ENCODE measurements at regions not wholly inside any gene's neighbourhood (a gene's known extent, or its start where the extent isn't known, plus 50 kb on each side); places are given as distances from the start of the nearest gene placed in this dataset.

DNA sequence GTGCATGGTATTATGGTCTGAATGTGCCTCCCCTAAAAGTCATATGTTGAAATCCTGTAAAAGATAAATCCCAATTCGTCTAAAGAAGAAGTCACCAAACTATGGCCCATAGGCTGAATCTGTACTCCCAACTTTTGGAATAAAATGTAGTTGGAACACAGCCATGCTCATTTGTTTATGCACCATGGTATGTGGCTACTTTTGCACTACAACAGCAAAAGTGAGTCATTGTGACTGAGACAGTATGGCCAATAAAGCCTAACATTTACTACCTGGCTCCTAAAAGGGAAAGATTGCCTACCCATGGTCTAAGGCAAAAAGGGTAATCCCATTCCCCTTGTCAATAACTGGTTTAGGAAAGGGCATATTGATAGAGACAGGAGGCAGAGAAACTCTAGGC lies 101.8 kb downstream of the LRIG3 start:
- no peaks in the 10 kb centered on the region for H3K36me3 ChIP-seq (replicated peaks in 1 of 2; ENCODE audit: control insufficient read depth in 1 of 2, insufficient read depth in 2 of 2, low read length in 1 of 2)
- H3F3A ChIP-seq (replicated peaks; ENCODE audit: insufficient read depth): no peaks in the 10 kb centered on the region
- H2AFZ ChIP-seq (ENCODE audit: low read depth): no peak overlapping the region
- no peak overlapping the region for H3K4me2 ChIP-seq
- ChIA-PET POLR2A (no interaction called here), CTCF (no interaction called here)
- 10% methylated on average over 1 of the region's 1 CpG for WGBS (ENCODE audit: low lambda C conversion rate)
- H4K20me1 ChIP-seq (ENCODE audit: insufficient read depth): no peaks in the 10 kb centered on the region
- H3K27ac ChIP-seq (ENCODE audit: low read depth in 2 of 2, low read length in 1 of 2): no peak overlapping the region
- TF ChIP-seq, protein P1, sequence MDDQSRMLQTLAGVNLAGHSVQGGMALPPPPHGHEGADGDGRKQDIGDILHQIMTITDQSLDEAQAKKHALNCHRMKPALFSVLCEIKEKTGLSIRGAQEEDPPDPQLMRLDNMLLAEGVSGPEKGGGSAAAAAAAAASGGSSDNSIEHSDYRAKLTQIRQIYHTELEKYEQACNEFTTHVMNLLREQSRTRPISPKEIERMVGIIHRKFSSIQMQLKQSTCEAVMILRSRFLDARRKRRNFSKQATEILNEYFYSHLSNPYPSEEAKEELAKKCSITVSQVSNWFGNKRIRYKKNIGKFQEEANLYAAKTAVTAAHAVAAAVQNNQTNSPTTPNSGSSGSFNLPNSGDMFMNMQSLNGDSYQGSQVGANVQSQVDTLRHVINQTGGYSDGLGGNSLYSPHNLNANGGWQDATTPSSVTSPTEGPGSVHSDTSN (IDR thresholded peaks at IDR 0.05): no peak
- TF ChIP-seq NRF1 (IDR thresholded peaks at IDR 0.05; ENCODE audit: low read depth, low read length) (no peak), CHD2 (IDR thresholded peaks at IDR 0.05; ENCODE audit: low read length, partially characterized antibody) (no peak), FOXJ3 (CRISPR knock-in tag; IDR thresholded peaks at IDR 0.05) (no peak)
- TF ChIP-seq, protein P2, sequence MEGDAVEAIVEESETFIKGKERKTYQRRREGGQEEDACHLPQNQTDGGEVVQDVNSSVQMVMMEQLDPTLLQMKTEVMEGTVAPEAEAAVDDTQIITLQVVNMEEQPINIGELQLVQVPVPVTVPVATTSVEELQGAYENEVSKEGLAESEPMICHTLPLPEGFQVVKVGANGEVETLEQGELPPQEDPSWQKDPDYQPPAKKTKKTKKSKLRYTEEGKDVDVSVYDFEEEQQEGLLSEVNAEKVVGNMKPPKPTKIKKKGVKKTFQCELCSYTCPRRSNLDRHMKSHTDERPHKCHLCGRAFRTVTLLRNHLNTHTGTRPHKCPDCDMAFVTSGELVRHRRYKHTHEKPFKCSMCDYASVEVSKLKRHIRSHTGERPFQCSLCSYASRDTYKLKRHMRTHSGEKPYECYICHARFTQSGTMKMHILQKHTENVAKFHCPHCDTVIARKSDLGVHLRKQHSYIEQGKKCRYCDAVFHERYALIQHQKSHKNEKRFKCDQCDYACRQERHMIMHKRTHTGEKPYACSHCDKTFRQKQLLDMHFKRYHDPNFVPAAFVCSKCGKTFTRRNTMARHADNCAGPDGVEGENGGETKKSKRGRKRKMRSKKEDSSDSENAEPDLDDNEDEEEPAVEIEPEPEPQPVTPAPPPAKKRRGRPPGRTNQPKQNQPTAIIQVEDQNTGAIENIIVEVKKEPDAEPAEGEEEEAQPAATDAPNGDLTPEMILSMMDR (IDR thresholded peaks at IDR 0.05): no peak
- DNase-seq: no peak
- no peaks in the 10 kb centered on the region for H3K9me2 ChIP-seq
- H3K9me3 ChIP-seq: no peaks in the 10 kb centered on the region
- H3K4me1 ChIP-seq (ENCODE audit: control insufficient read depth in 1 of 2, insufficient read depth in 2 of 2, low read depth in 1 of 2, low read length in 1 of 2): no peaks in the 10 kb centered on the region
- H3K9ac ChIP-seq: no peak overlapping the region
- no peak overlapping the region for H3K4me3 ChIP-seq (ENCODE audit: low read depth in 2 of 2, low read length in 1 of 2)
- H3K27me3 ChIP-seq (ENCODE audit: insufficient read depth): no peaks in the 10 kb centered on the region; the same call in 1 of the 2 replicates
- no peaks in the 10 kb centered on the region for H3K79me2 ChIP-seq (ENCODE audit: insufficient read depth)

DNA sequence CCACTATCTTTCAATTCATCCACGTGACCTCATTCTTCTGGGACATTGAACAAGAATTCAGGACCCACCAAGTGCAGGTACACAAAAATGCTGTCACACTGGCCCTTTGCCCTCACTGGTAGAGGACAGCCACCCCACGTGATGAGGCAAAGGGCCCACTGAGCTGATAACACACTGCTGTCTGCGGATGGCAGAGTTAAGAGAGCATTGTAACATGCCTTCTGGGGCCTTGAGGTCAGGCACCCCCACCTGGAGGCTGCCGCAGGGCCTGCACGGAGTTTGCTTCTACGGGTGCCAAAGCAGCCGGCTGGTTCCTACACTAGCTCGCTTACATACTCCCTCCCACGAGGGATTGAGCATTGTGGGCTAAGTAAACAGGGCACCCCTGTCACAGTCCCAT lies 101.0 kb downstream of the LRIG3 start:
- no peak for DNase-seq
- no peaks in the 10 kb centered on the region for H3K9me3 ChIP-seq
- POLR2A ChIA-PET: no interaction called here
- no peaks in the 10 kb centered on the region for H3K79me2 ChIP-seq (ENCODE audit: insufficient read depth)
- no peaks in the 10 kb centered on the region for H4K20me1 ChIP-seq (ENCODE audit: insufficient read depth)
- no peak overlapping the region for H3K4me2 ChIP-seq
- no peak overlapping the region for H3K4me3 ChIP-seq (ENCODE audit: low read depth in 2 of 2, low read length in 1 of 2)
- H3F3A ChIP-seq (replicated peaks; ENCODE audit: insufficient read depth): no peaks in the 10 kb centered on the region
- H3K27me3 ChIP-seq (ENCODE audit: insufficient read depth): no peaks in the 10 kb centered on the region; the same call in 1 of the 2 replicates
- CTCF ChIA-PET: interaction anchor here (1.2 kb wide), 1 partner anchor 14 kb away, joined by 3 read pairs; no protein-coding TSS in a partner anchor
- H3K9me2 ChIP-seq: no peaks in the 10 kb centered on the region
- H3K9ac ChIP-seq: no peak overlapping the region
- TF ChIP-seq MEF2A (IDR thresholded peaks at IDR 0.05; ENCODE audit: borderline replicate concordance, low read depth) (no peak), POLR2AphosphoS5 (IDR thresholded peaks at IDR 0.05; ENCODE audit: low read depth, low read length) (no peak), RFX5 (IDR thresholded peaks at IDR 0.05; ENCODE audit: low read length) (no peak), SMC3 (IDR thresholded peaks at IDR 0.05; ENCODE audit: low read depth, low read length) (no peak), TAF1 (IDR thresholded peaks at IDR 0.05; ENCODE audit: borderline replicate concordance, low read depth, low read length) (no peak), EP300 (IDR thresholded peaks at IDR 0.05; ENCODE audit: borderline replicate concordance in 1 of 2, low read depth in 1 of 2, low read length in 1 of 2) (no peak), RXRA (IDR thresholded peaks at IDR 0.05; ENCODE audit: borderline replicate concordance, low read depth) (no peak), NFIC (IDR thresholded peaks at IDR 0.05; ENCODE audit: borderline replicate concordance) (no peak), FOSL2 (IDR thresholded peaks at IDR 0.05; ENCODE audit: borderline replicate concordance, low read depth) (no peak)
- TF ChIP-seq, protein P3, sequence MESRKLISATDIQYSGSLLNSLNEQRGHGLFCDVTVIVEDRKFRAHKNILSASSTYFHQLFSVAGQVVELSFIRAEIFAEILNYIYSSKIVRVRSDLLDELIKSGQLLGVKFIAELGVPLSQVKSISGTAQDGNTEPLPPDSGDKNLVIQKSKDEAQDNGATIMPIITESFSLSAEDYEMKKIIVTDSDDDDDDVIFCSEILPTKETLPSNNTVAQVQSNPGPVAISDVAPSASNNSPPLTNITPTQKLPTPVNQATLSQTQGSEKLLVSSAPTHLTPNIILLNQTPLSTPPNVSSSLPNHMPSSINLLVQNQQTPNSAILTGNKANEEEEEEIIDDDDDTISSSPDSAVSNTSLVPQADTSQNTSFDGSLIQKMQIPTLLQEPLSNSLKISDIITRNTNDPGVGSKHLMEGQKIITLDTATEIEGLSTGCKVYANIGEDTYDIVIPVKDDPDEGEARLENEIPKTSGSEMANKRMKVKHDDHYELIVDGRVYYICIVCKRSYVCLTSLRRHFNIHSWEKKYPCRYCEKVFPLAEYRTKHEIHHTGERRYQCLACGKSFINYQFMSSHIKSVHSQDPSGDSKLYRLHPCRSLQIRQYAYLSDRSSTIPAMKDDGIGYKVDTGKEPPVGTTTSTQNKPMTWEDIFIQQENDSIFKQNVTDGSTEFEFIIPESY (IDR thresholded peaks at IDR 0.05; ENCODE audit: borderline replicate concordance, low read depth): no peak
- TF ChIP-seq, protein P4, sequence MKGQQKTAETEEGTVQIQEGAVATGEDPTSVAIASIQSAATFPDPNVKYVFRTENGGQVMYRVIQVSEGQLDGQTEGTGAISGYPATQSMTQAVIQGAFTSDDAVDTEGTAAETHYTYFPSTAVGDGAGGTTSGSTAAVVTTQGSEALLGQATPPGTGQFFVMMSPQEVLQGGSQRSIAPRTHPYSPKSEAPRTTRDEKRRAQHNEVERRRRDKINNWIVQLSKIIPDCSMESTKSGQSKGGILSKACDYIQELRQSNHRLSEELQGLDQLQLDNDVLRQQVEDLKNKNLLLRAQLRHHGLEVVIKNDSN (IDR thresholded peaks at IDR 0.05; ENCODE audit: borderline replicate concordance, low read depth): no peak
- TF ChIP-seq, protein P5, sequence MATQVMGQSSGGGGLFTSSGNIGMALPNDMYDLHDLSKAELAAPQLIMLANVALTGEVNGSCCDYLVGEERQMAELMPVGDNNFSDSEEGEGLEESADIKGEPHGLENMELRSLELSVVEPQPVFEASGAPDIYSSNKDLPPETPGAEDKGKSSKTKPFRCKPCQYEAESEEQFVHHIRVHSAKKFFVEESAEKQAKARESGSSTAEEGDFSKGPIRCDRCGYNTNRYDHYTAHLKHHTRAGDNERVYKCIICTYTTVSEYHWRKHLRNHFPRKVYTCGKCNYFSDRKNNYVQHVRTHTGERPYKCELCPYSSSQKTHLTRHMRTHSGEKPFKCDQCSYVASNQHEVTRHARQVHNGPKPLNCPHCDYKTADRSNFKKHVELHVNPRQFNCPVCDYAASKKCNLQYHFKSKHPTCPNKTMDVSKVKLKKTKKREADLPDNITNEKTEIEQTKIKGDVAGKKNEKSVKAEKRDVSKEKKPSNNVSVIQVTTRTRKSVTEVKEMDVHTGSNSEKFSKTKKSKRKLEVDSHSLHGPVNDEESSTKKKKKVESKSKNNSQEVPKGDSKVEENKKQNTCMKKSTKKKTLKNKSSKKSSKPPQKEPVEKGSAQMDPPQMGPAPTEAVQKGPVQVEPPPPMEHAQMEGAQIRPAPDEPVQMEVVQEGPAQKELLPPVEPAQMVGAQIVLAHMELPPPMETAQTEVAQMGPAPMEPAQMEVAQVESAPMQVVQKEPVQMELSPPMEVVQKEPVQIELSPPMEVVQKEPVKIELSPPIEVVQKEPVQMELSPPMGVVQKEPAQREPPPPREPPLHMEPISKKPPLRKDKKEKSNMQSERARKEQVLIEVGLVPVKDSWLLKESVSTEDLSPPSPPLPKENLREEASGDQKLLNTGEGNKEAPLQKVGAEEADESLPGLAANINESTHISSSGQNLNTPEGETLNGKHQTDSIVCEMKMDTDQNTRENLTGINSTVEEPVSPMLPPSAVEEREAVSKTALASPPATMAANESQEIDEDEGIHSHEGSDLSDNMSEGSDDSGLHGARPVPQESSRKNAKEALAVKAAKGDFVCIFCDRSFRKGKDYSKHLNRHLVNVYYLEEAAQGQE (IDR thresholded peaks at IDR 0.05; ENCODE audit: low read depth, low read length): no peak
- no peaks in the 10 kb centered on the region for H3K4me1 ChIP-seq (ENCODE audit: control insufficient read depth in 1 of 2, insufficient read depth in 2 of 2, low read depth in 1 of 2, low read length in 1 of 2)
- WGBS (ENCODE audit: low lambda C conversion rate): 12% methylated on average over 6 of the region's 9 CpGs
- H2AFZ ChIP-seq (ENCODE audit: low read depth): no peak overlapping the region
- H3K36me3 ChIP-seq (replicated peaks in 1 of 2; ENCODE audit: control insufficient read depth in 1 of 2, insufficient read depth in 2 of 2, low read length in 1 of 2): no peaks in the 10 kb centered on the region
- H3K27ac ChIP-seq (ENCODE audit: low read depth in 2 of 2, low read length in 1 of 2): no peak overlapping the region
